Neural cell (in vitro differentiated cells): ENCODE measurements at regions not wholly inside any gene's neighbourhood (a gene's known extent, or its start where the extent isn't known, plus 50 kb on each side); places are given as distances from the start of the nearest gene placed in this dataset.

Experiments used
- EP300 ChIP-seq: fragments of 450-650 bp; conservative IDR thresholded peaks from 2 replicates; pipeline ENCODE4 v1.6.1; 2014; ENCODE audit warnings: antibody characterized with exemption, mild to moderate bottlenecking, moderate library complexity; ENCODE audit not compliant: poor library complexity, severe bottlenecking
- EZH2 ChIP-seq: fragments of 200-600, 300-800 bp; shearing (Covaris generic), sonication (generic); IDR thresholded peaks from 2 replicates; pipeline ENCODE4 v1.6.1; 2014; ENCODE audit warnings: antibody characterized with exemption, low read length, borderline replicate concordance, mild to moderate bottlenecking; ENCODE audit not compliant: insufficient read depth, poor library complexity, severe bottlenecking
- MXI1 ChIP-seq: fragments of 450-650 bp; conservative IDR thresholded peaks from 2 replicates; pipeline ENCODE4 v1.6.1; 2014; ENCODE audit warnings: antibody characterized with exemption, mild to moderate bottlenecking; ENCODE audit not compliant: poor library complexity, severe bottlenecking
- POLR2AphosphoS5 ChIP-seq: IDR thresholded peaks from 2 replicates; pipeline ENCODE4 v1.6.1; 2012
- RAD21 ChIP-seq: fragments of 450-650 bp; conservative IDR thresholded peaks from 2 replicates; pipeline ENCODE4 v1.6.1; 2014; ENCODE audit warnings: antibody characterized with exemption, mild to moderate bottlenecking, moderate library complexity
- REST ChIP-seq: IDR thresholded peaks from 2 replicates; pipeline ENCODE4 v1.6.1; 2012; ENCODE audit warnings: borderline replicate concordance
- SMC3 ChIP-seq: fragments of 450-650 bp; conservative IDR thresholded peaks from 2 replicates; pipeline ENCODE4 v1.6.1; 2014; ENCODE audit warnings: antibody characterized with exemption, mild to moderate bottlenecking, moderate library complexity; ENCODE audit not compliant: poor library complexity
- TF ChIP-seq, protein P1 (sequence below): fragments of 450-650 bp; IDR thresholded peaks from 2 replicates; pipeline ENCODE4 v1.5.1; 2014; ENCODE audit warnings: antibody characterized with exemption, mild to moderate bottlenecking, moderate library complexity; ENCODE audit not compliant: poor library complexity, severe bottlenecking

DNA sequence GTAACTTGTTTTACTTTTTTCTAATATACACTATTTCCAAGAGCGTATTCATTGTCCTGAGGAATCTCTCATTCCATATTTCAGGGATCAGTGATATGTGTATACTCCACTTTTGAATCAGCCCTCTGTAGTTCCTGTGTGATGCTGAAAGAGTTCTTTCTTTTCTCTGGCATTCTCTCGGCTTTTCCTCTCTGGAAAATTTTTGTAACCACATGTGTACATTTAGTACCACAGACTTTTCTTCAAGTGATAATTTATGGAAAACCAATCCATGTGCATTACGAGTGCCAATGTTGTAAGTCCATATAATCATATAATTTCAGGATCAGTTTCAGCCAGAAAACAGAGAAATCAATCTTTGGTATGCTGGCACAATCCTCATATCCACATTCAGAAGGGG is 102.2 kb upstream of the MBNL2 start:
- TF ChIP-seq REST (no peak), RAD21 (no peak), SMC3 (no peak), POLR2AphosphoS5 (no peak), EP300 (no peak), EZH2 (no peak), MXI1 (no peak)
- TF ChIP-seq, protein P1, sequence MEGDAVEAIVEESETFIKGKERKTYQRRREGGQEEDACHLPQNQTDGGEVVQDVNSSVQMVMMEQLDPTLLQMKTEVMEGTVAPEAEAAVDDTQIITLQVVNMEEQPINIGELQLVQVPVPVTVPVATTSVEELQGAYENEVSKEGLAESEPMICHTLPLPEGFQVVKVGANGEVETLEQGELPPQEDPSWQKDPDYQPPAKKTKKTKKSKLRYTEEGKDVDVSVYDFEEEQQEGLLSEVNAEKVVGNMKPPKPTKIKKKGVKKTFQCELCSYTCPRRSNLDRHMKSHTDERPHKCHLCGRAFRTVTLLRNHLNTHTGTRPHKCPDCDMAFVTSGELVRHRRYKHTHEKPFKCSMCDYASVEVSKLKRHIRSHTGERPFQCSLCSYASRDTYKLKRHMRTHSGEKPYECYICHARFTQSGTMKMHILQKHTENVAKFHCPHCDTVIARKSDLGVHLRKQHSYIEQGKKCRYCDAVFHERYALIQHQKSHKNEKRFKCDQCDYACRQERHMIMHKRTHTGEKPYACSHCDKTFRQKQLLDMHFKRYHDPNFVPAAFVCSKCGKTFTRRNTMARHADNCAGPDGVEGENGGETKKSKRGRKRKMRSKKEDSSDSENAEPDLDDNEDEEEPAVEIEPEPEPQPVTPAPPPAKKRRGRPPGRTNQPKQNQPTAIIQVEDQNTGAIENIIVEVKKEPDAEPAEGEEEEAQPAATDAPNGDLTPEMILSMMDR = no peak
